IPS-18c (cell line): ENCODE measurements at regions not wholly inside any gene's neighbourhood (a gene's known extent, or its start where the extent isn't known, plus 50 kb on each side); places are given as distances from the start of the nearest gene placed in this dataset.

Source experiments
- H3K4me3 ChIP-seq: 2 replicates; pipeline ENCODE4 v1.7.0; 2013; ENCODE audit warnings: low read depth, mild to moderate bottlenecking, low read length, moderate library complexity; ENCODE audit not compliant: insufficient read depth
- H3K9me3 ChIP-seq: one replicate; pipeline ENCODE4 v1.6.1; 2013; ENCODE audit warnings: mild to moderate bottlenecking, low read length, moderate library complexity; ENCODE audit not compliant: control insufficient read depth, insufficient read depth

- Histone ChIP-seq H3K4me3 (no peak overlapping the region), H3K9me3 (no peaks in the 10 kb centered on the region)
Observed at GRCh38 chr16:79503511-79503910, 97.0 kb downstream of the MAF start.

GRCh38 chr16:79501446-79501845 lies 99.1 kb downstream of the MAF start:
- Histone ChIP-seq H3K9me3 (no peaks in the 10 kb centered on the region), H3K4me3 (no peak overlapping the region)

- no peaks in the 10 kb centered on the region for H3K9me3 ChIP-seq
- no peak overlapping the region for H3K4me3 ChIP-seq
Observed at GRCh38 chr16:79500866-79501265, 99.7 kb downstream of the MAF start.

- H3K4me3 ChIP-seq = no peak overlapping the region
- peaks cover 1% of the 10 kb centered on the region for H3K9me3 ChIP-seq
Observed at GRCh38 chr16:79500286-79500685, 100.3 kb downstream of the MAF start.

- Histone ChIP-seq H3K9me3 (peaks cover 2% of the 10 kb centered on the region), H3K4me3 (no peak overlapping the region)
Observed at GRCh38 chr16:79498928-79499327, 101.6 kb downstream of the MAF start.

GRCh38 chr16:79497606-79498350 lies 102.8 kb downstream of the MAF start:
- H3K4me3 ChIP-seq = no peak overlapping the region
- H3K9me3 ChIP-seq = peaks cover 2% of the 10 kb centered on the region

- Histone ChIP-seq H3K9me3 (peaks cover 2% of the 10 kb centered on the region), H3K4me3 (no peak overlapping the region)
Observed at GRCh38 chr16:79493911-79494310, 106.6 kb downstream of the MAF start.

- Histone ChIP-seq H3K4me3 (no peak overlapping the region), H3K9me3 (peaks cover 2% of the 10 kb centered on the region)
Observed at GRCh38 chr16:79492036-79492435, 108.5 kb downstream of the MAF start.

- no peak overlapping the region for H3K4me3 ChIP-seq
- H3K9me3 ChIP-seq = no peaks in the 10 kb centered on the region
Observed at GRCh38 chr16:79485020-79485419, 115.5 kb downstream of the MAF start.

- Histone ChIP-seq H3K4me3 (no peak overlapping the region), H3K9me3 (no peaks in the 10 kb centered on the region)
Observed at GRCh38 chr16:79484237-79484636, 116.3 kb downstream of the MAF start.

- H3K4me3 ChIP-seq = no peak overlapping the region
- H3K9me3 ChIP-seq = no peaks in the 10 kb centered on the region
Observed at GRCh38 chr16:79483336-79483735, 117.2 kb downstream of the MAF start.

GRCh38 chr16:79482011-79482410 lies 118.5 kb downstream of the MAF start:
- H3K4me3 ChIP-seq = no peak overlapping the region
- no peaks in the 10 kb centered on the region for H3K9me3 ChIP-seq

- no peak overlapping the region for H3K4me3 ChIP-seq
- no peaks in the 10 kb centered on the region for H3K9me3 ChIP-seq
Observed at GRCh38 chr16:79480929-79481328, 119.6 kb downstream of the MAF start.

- Histone ChIP-seq H3K9me3 (no peaks in the 10 kb centered on the region), H3K4me3 (no peak overlapping the region)
Observed at GRCh38 chr16:79480056-79480455, 120.5 kb downstream of the MAF start.

GRCh38 chr16:79476580-79476979 lies 124.0 kb downstream of the MAF start:
- Histone ChIP-seq H3K9me3 (no peaks in the 10 kb centered on the region), H3K4me3 (no peak overlapping the region)

- H3K9me3 ChIP-seq = no peaks in the 10 kb centered on the region
- H3K4me3 ChIP-seq = no peak overlapping the region
Observed at GRCh38 chr16:79475841-79476240, 124.7 kb downstream of the MAF start.

GRCh38 chr16:79473456-79473855 lies 127.1 kb downstream of the MAF start:
- H3K9me3 ChIP-seq = no peaks in the 10 kb centered on the region
- no peak overlapping the region for H3K4me3 ChIP-seq

GRCh38 chr16:79472426-79472825 lies 128.1 kb downstream of the MAF start:
- Histone ChIP-seq H3K9me3 (no peaks in the 10 kb centered on the region), H3K4me3 (no peak overlapping the region)

GRCh38 chr16:79469999-79470398 lies 130.5 kb downstream of the MAF start:
- no peaks in the 10 kb centered on the region for H3K9me3 ChIP-seq
- H3K4me3 ChIP-seq = no peak overlapping the region
